Stimulated activated CD8-positive, alpha-beta memory T cell treated with anti-CD3 and anti-CD28 coated beads, Interleukin-15, amount 100 ng/mL, for 48 hours (primary cell): ENCODE measurements at regions not wholly inside any gene's neighbourhood (a gene's known extent, or its start where the extent isn't known, plus 50 kb on each side); places are given as distances from the start of the nearest gene placed in this dataset.

Source experiments
- DNase-seq, 2 donors: peaks; one replicate each; pipeline ENCODE4 v3.0.0-alpha.2; 2020; ENCODE audit warnings: low read depth in 2 of 2

- DNase-seq: no peak
Observed at GRCh38 chr5:2131826-2132496, 249.2 kb upstream of the IRX4 start.

- DNase-seq: no peak
Observed at GRCh38 chr5:2131196-2131595, 248.5 kb upstream of the IRX4 start.

GRCh38 chr5:2130361-2130760 lies 247.6 kb upstream of the IRX4 start:
- no peak for DNase-seq

GRCh38 chr5:2129568-2130272 lies 247.0 kb upstream of the IRX4 start:
- DNase-seq: no peak

GRCh38 chr5:2128686-2129355 lies 246.1 kb upstream of the IRX4 start:
- no peak for DNase-seq

- DNase-seq: no peak
Observed at GRCh38 chr5:2126512-2126911, 243.8 kb upstream of the IRX4 start.

GRCh38 chr5:2125901-2126265 lies 243.2 kb upstream of the IRX4 start:
- no peak for DNase-seq

- no peak for DNase-seq
Observed at GRCh38 chr5:2125171-2125900, 242.6 kb upstream of the IRX4 start.

- no peak for DNase-seq
Observed at GRCh38 chr5:2124434-2125170, 241.9 kb upstream of the IRX4 start.

- no peak for DNase-seq
Observed at GRCh38 chr5:2123874-2124273, 241.1 kb upstream of the IRX4 start.

- DNase-seq: no peak
Observed at GRCh38 chr5:2120361-2120760, 237.6 kb upstream of the IRX4 start.

GRCh38 chr5:2119573-2119972 lies 236.8 kb upstream of the IRX4 start:
- DNase-seq: no peak

GRCh38 chr5:2113348-2114131 lies 230.8 kb upstream of the IRX4 start:
- no peak for DNase-seq

- DNase-seq: no peak
Observed at GRCh38 chr5:2112173-2113025, 229.7 kb upstream of the IRX4 start.

- no peak for DNase-seq
Observed at GRCh38 chr5:2111569-2112105, 228.9 kb upstream of the IRX4 start.

GRCh38 chr5:2110934-2111462 lies 228.3 kb upstream of the IRX4 start:
- DNase-seq: no peak

- no peak for DNase-seq
Observed at GRCh38 chr5:2110137-2110933, 227.6 kb upstream of the IRX4 start.

- DNase-seq: no peak
Observed at GRCh38 chr5:2109566-2109965, 226.8 kb upstream of the IRX4 start.

GRCh38 chr5:2106721-2107120 lies 224.0 kb upstream of the IRX4 start:
- DNase-seq: no peak
